DOHH2 (cell line): ENCODE measurements at regions not wholly inside any gene's neighbourhood (a gene's known extent, or its start where the extent isn't known, plus 50 kb on each side); places are given as distances from the start of the nearest gene placed in this dataset.

Experiments used
- H3F3A ChIP-seq: fragments of 200-600 bp; sonication (generic), shearing (Covaris generic); 2 replicates; pipeline ENCODE4 v1.6.0; 2016; ENCODE audit warnings: antibody characterized with exemption, mild to moderate bottlenecking; ENCODE audit not compliant: control insufficient read depth, insufficient read depth
- H3K27ac ChIP-seq: fragments of 200-600 bp; sonication (generic); 2 replicates; pipeline ENCODE4 v1.5.1; 2014; ENCODE audit warnings: low read depth, mild to moderate bottlenecking, low read length, moderate library complexity
- H3K27me3 ChIP-seq: fragments of 200-600 bp; sonication (generic); 2 replicates; pipeline ENCODE4 v1.6.1; 2014; ENCODE audit warnings: mild to moderate bottlenecking, low read length, mixed read lengths; ENCODE audit not compliant: control insufficient read depth
- H3K36me3 ChIP-seq: fragments of 200-600 bp; sonication (generic); 2 replicates; pipeline ENCODE4 v1.6.1; 2014; ENCODE audit warnings: mild to moderate bottlenecking, low read length, moderate library complexity, mixed read lengths; ENCODE audit not compliant: control insufficient read depth
- H3K4me1 ChIP-seq: fragments of 200-600 bp; sonication (generic); 2 replicates; pipeline ENCODE4 v1.6.1; 2014; ENCODE audit warnings: mild to moderate bottlenecking, low read length, mixed read lengths; ENCODE audit not compliant: control insufficient read depth
- H3K4me2 ChIP-seq: fragments of 200-600 bp; sonication (generic); 2 replicates; pipeline ENCODE4 v1.6.0; 2014; ENCODE audit warnings: mild to moderate bottlenecking, low read length, moderate library complexity
- H3K4me3 ChIP-seq: fragments of 200-600 bp; sonication (generic); 2 replicates; pipeline ENCODE4 v1.5.1; 2014; ENCODE audit warnings: mild to moderate bottlenecking, low read length, mixed read lengths
- H3K79me2 ChIP-seq: fragments of 200-600 bp; sonication (generic); 2 replicates; pipeline ENCODE4 v1.6.1; 2014; ENCODE audit warnings: mild to moderate bottlenecking, low read length, mixed read lengths; ENCODE audit not compliant: control insufficient read depth
- H3K9me2 ChIP-seq: fragments of 200-600 bp; sonication (generic); replicated peaks from 2 replicates; pipeline ENCODE4 v1.6.1; 2014; ENCODE audit warnings: mild to moderate bottlenecking, low read length, mixed read lengths; ENCODE audit not compliant: control insufficient read depth
- H3K9me3 ChIP-seq: fragments of 200-600 bp; sonication (generic); 2 replicates; pipeline ENCODE4 v1.6.1; 2014; ENCODE audit warnings: antibody characterized with exemption, low read length, mixed read lengths; ENCODE audit not compliant: control insufficient read depth, insufficient read depth
- H4K20me1 ChIP-seq: fragments of 200-600 bp; sonication (generic); 2 replicates; pipeline ENCODE4 v1.6.0; 2014; ENCODE audit warnings: low read depth, mild to moderate bottlenecking, antibody characterized with exemption, low read length, moderate library complexity; ENCODE audit not compliant: control insufficient read depth, insufficient read depth
- EZH2phosphoT487 ChIP-seq: fragments of 200-600 bp; sonication (generic); IDR thresholded peaks from 2 replicates; pipeline ENCODE4 v1.6.1; 2017; ENCODE audit warnings: borderline replicate concordance, mild to moderate bottlenecking, antibody characterized with exemption, low read length, moderate library complexity, mixed read lengths
- TF ChIP-seq, protein P1 (sequence below): fragments of 200-600 bp; sonication (generic); IDR thresholded peaks from one replicate; pipeline ENCODE4 v1.5.1; 2014; ENCODE audit warnings: antibody characterized with exemption, mild to moderate bottlenecking, low read depth, low read length; ENCODE audit not compliant: poor library complexity, severe bottlenecking

DNA sequence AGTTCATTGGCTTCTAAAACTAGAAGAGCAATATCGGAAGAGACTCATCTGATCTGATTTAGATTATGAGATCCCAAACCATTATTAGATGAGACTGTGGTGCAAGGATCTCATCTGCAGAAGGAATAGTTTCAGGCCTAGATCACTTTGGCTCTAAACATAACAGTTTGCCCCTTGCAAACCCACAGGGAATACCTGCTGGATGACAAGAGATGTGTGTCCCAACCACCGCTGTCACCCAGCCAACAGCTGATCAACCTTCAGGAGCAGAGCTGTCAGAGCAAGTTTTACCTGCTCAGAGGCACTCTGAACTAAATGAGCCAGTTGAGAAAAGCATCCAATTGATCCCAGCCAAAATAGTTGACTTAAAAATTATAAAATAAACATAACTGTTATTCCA, 64.0 kb upstream of the ST3GAL6 start:
- Histone ChIP-seq H4K20me1 (no peaks in the 10 kb centered on the region), H3K9me3 (no peaks in the 10 kb centered on the region), H3K36me3 (no peaks in the 10 kb centered on the region), H3K4me2 (no peak overlapping the region), H3K4me1 (no peaks in the 10 kb centered on the region), H3K27ac (no peak overlapping the region), H3F3A (no peaks in the 10 kb centered on the region), H3K27me3 (no peaks in the 10 kb centered on the region), H3K4me3 (no peak overlapping the region), H3K79me2 (no peaks in the 10 kb centered on the region), H3K9me2 (no peaks in the 10 kb centered on the region)
- no peak for TF ChIP-seq EZH2phosphoT487
- TF ChIP-seq, protein P1, sequence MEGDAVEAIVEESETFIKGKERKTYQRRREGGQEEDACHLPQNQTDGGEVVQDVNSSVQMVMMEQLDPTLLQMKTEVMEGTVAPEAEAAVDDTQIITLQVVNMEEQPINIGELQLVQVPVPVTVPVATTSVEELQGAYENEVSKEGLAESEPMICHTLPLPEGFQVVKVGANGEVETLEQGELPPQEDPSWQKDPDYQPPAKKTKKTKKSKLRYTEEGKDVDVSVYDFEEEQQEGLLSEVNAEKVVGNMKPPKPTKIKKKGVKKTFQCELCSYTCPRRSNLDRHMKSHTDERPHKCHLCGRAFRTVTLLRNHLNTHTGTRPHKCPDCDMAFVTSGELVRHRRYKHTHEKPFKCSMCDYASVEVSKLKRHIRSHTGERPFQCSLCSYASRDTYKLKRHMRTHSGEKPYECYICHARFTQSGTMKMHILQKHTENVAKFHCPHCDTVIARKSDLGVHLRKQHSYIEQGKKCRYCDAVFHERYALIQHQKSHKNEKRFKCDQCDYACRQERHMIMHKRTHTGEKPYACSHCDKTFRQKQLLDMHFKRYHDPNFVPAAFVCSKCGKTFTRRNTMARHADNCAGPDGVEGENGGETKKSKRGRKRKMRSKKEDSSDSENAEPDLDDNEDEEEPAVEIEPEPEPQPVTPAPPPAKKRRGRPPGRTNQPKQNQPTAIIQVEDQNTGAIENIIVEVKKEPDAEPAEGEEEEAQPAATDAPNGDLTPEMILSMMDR: no peak

DNA sequence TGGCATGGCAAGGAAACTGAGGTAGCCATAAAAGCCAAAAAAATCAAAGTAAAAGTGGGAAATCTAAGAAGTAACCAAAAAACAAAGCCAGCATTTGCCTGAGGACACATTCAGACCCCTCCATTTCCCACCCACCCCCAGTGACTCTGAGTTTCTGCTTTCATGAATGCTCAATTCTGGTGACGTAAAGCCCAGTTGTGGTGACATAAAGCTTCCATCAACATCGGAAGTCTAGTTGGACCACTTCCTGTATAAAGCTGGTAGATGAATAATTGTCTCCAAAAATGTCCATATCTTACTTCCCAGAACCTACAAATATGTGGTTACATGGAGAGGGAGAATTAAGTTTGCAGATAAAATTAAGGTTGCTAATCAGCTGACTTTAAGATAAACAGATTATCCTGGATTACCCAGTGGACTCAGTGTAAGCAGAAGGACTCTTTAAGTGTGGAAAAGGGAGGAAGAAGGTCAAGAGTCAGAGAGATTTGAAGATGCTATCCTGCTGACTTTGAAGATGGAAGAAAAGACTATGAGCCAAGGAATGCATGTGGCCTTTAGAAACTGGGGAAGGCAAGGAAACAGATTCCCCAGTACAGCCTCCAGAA, 62.0 kb upstream of the ST3GAL6 start:
- no peaks in the 10 kb centered on the region for H3K4me1 ChIP-seq

DNA sequence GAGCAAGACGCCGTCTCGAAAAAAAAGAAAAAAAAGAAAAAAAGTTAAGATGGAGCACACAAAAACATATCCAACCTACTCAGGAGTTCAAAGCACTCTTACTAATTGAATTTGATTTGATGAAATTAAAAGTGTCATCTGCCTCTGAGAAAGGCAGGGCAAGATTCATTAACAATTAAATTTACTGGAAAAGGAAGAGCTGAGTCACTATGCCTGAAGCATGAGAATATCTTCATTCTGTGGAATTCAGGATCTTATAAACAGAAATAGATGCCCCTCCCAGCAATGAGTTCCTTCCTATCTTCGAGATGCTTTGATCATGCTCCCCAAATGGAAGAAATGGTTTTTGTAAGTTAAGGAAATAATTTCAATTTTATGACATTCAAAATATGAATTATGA, 61.0 kb upstream of the ST3GAL6 start:
- Histone ChIP-seq H3K36me3 (no peaks in the 10 kb centered on the region), H3K79me2 (no peaks in the 10 kb centered on the region), H3K4me3 (no peak overlapping the region), H3K4me1 (no peaks in the 10 kb centered on the region), H3K9me2 (no peaks in the 10 kb centered on the region), H3K4me2 (no peak overlapping the region), H3F3A (no peaks in the 10 kb centered on the region), H3K27me3 (no peaks in the 10 kb centered on the region), H3K9me3 (no peaks in the 10 kb centered on the region), H3K27ac (no peak overlapping the region), H4K20me1 (no peaks in the 10 kb centered on the region)
- TF ChIP-seq, protein P1: no peak
- TF ChIP-seq EZH2phosphoT487: no peak

More for the DNA sequence above, 62.0 kb upstream of the ST3GAL6 start:
- H3K36me3 ChIP-seq: no peaks in the 10 kb centered on the region
- no peaks in the 10 kb centered on the region for H3K9me3 ChIP-seq
- no peak overlapping the region for H3K4me2 ChIP-seq
- H4K20me1 ChIP-seq: no peaks in the 10 kb centered on the region
- no peaks in the 10 kb centered on the region for H3F3A ChIP-seq
- H3K27me3 ChIP-seq: no peaks in the 10 kb centered on the region
- H3K9me2 ChIP-seq: no peaks in the 10 kb centered on the region
- H3K27ac ChIP-seq: no peak overlapping the region
- no peak overlapping the region for H3K4me3 ChIP-seq
- TF ChIP-seq, protein P1: no peak
- TF ChIP-seq EZH2phosphoT487: no peak
- no peaks in the 10 kb centered on the region for H3K79me2 ChIP-seq
